ENCODE measurements at regions not wholly inside any gene's neighbourhood (a gene's known extent, or its start where the extent isn't known, plus 50 kb on each side); places are given as distances from the start of the nearest gene placed in this dataset.

DNA sequence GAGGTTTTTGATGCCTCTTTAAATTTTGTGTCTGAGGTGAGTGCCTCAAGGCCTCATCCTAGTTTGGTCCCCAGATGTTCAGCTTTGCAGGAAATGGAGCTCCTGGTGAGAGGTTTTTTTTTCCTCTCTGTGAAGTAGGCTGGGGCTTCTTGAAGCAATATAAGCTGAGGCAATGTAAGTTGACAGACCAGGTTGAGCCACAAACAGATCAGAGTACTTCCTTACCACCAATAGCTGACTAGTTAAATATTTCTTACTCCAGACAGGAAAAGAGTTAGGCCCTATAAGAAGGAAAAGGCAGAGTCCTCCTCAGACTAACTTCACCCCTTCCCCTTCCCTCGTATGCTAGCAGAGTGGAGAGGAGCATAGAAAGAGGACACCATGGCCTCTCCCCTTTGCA, 341.0 kb downstream of the LMO4 start:
- no peak for DNase-seq (ENCODE audit: low read depth)
- TF ChIP-seq, protein P1, sequence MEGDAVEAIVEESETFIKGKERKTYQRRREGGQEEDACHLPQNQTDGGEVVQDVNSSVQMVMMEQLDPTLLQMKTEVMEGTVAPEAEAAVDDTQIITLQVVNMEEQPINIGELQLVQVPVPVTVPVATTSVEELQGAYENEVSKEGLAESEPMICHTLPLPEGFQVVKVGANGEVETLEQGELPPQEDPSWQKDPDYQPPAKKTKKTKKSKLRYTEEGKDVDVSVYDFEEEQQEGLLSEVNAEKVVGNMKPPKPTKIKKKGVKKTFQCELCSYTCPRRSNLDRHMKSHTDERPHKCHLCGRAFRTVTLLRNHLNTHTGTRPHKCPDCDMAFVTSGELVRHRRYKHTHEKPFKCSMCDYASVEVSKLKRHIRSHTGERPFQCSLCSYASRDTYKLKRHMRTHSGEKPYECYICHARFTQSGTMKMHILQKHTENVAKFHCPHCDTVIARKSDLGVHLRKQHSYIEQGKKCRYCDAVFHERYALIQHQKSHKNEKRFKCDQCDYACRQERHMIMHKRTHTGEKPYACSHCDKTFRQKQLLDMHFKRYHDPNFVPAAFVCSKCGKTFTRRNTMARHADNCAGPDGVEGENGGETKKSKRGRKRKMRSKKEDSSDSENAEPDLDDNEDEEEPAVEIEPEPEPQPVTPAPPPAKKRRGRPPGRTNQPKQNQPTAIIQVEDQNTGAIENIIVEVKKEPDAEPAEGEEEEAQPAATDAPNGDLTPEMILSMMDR (IDR thresholded peaks at IDR 0.05; ENCODE audit: insufficient read depth, low read depth, low read length, missing control alignments): no peak
- H3K4me3 ChIP-seq (ENCODE audit: low read depth, low read length): no peak overlapping the region

DNA sequence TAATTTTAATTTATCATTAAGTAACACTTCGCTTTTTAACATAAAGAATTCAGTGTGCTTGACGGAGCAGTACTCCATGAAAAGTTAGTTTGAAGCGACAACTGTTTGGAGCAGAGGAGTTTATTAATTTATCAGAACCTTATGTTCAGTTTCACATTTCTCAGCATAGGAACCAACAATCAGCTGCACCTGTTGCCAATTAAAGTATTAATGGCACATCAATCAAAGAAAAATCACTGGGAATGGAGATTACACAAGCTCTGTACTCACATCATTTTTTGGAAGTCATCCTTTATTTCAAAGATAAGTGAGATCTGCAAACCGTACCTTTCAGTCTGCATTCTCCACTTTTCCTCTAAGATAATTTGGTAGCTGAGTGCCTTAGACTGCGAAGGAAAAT, 344.6 kb downstream of the LMO4 start:
- TF ChIP-seq, protein P1 (IDR thresholded peaks at IDR 0.05; ENCODE audit: insufficient read depth, low read depth, low read length, missing control alignments): no peak
- no peak for DNase-seq (ENCODE audit: low read depth)
- no peak overlapping the region for H3K4me3 ChIP-seq (ENCODE audit: low read depth, low read length)

DNA sequence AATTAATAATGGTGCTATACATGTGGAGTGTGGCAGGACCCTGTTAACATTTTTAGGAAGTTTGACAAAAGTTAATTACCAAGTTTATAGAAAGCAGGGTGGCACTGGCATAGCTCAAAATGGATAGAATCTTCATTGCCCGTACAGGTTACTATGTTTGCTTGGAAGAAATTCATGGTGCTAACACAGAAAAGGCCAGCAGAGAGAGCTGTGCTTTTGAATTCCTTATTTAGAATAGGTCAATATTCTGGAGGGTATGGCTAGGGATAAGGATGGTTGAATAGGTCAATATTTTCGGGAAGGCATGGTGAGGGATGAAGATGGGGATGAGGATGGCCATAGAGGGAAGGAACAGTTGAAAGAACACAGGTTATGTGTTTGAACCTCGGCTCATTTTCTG, 345.1 kb downstream of the LMO4 start:
- TF ChIP-seq, protein P1 (IDR thresholded peaks at IDR 0.05; ENCODE audit: insufficient read depth, low read depth, low read length, missing control alignments): no peak
- no peak for DNase-seq (ENCODE audit: low read depth)
- no peak overlapping the region for H3K4me3 ChIP-seq (ENCODE audit: low read depth, low read length)

DNA sequence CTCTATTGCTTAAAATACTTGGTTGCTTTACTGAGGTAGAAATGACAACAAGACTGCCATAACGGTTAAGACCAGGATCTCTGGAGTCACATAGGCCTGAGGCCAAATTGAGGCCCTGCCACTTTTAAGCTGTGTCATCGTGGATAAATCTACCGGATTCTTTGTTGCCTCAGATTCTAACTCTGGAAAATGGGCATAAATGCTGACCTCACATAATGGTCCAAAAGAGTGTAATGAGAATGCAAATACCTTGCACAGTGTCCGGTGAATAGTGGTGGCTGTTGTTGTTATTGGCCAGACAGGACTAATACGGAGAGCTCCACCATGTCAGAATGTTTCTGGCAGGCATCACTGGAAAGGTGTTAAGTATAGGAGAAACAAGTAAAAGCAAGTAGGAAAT, 346.1 kb downstream of the LMO4 start:
- no peak overlapping the region for H3K4me3 ChIP-seq (ENCODE audit: low read depth, low read length)
- TF ChIP-seq, protein P1 (IDR thresholded peaks at IDR 0.05; ENCODE audit: insufficient read depth, low read depth, low read length, missing control alignments): no peak
- DNase-seq (ENCODE audit: low read depth): no peak

DNA sequence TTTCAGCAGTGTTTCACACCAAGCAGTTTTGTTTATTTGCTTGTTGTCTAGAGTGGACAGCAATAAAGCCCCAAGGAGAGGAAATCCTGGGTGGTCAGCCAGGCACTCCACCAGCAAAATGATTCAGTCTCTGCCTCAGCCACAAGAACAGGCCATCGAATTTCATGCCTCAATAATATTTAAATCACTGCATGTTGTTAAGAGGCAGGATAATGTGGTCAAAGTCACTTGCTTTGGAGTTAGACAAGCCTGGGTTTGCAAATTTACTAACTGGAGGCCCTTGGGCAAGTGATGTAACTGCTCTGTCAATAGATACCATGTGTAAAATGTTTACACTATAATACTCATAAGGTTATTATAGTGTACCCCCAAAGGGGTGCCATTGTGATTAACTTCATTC, 349.6 kb downstream of the LMO4 start:
- TF ChIP-seq, protein P1 (IDR thresholded peaks at IDR 0.05; ENCODE audit: insufficient read depth, low read depth, low read length, missing control alignments): no peak
- H3K4me3 ChIP-seq (ENCODE audit: low read depth, low read length): no peak overlapping the region
- no peak for DNase-seq (ENCODE audit: low read depth)

DNA sequence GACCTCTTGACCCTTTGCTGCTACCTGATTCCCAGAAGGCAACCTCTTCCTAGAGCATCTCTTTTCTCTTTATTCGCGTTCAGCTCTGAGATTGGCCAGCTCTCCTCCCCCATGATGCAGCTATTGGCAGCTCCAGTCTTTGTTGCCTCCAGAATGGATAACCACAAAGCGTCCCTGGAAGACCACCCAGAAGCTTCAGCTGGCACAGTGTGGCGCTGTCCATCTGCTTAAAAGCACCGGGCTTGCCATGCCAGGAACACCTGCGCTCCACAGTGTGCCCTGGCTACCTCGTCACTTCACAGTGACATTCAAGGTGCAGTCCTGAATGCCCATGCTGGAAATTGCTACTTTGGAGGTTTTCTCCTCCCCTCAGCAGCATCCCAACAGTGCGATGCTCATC, 353.9 kb downstream of the LMO4 start:
- DNase-seq (ENCODE audit: low read depth): no peak
- TF ChIP-seq, protein P1 (IDR thresholded peaks at IDR 0.05; ENCODE audit: insufficient read depth, low read depth, low read length, missing control alignments): no peak
- H3K4me3 ChIP-seq (ENCODE audit: low read depth, low read length): no peak overlapping the region

DNA sequence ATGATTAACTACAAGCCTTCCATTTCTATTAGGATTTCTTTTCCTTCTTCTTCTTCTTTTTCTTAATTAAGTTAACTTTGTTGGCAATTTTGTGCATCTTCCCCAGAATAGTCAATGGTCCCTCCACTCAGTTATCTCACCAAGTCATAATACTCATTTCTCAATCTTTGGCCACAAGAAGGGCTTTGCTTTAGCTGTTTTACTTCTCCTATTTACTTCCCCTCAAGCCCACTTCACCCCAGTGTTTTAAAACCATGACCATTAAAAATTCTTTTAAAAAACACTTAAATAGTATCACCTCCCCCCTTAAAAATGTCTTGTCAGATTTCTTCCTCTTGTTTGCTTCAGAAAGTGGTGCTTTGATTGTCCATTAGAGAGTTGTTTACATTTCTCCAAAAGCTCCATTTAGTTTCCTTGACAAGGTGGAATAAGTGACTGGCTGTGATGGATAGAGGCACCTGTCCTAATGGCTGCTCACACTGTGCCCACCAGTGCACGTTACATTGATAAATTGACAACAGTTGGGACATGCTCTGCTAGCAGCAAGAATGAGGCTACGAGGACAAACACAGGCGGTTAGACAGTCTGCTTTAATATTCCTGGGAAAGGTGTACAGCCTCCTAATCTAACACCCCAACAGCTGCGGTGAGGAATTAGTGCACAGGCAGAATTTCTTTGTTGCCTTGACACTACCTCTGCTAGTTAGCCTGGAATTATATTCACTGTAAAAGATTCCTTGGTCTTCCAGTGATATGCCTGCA, 354.7 kb downstream of the LMO4 start:
- no peak overlapping the region for H3K4me3 ChIP-seq (ENCODE audit: low read depth, low read length)
- TF ChIP-seq, protein P1 (IDR thresholded peaks at IDR 0.05; ENCODE audit: insufficient read depth, low read depth, low read length, missing control alignments): no peak
- DNase-seq (ENCODE audit: low read depth): no peak
